Stimulated activated CD4-positive, alpha-beta T cell treated with anti-CD3 and anti-CD28 coated beads, Interleukin-4, amount 100 ng/mL, for 4 hours (primary cell): ENCODE measurements at regions not wholly inside any gene's neighbourhood (a gene's known extent, or its start where the extent isn't known, plus 50 kb on each side); places are given as distances from the start of the nearest gene placed in this dataset.

Source experiments
- DNase-seq, 2 experiments: peaks; one replicate each; pipeline ENCODE4 v3.0.0-alpha.2; 2020

GRCh38 chr18:71865888-71866287 is 678.3 kb downstream of the CBLN2 start:
- no peak for DNase-seq

GRCh38 chr18:71850602-71851001 is 693.5 kb downstream of the CBLN2 start:
- DNase-seq, result no peak

- DNase-seq, result no peak
These were observed 694.7 kb downstream of the CBLN2 start for GRCh38 chr18:71849407-71849806.

GRCh38 chr18:71846716-71847115 is 697.4 kb downstream of the CBLN2 start:
- DNase-seq, result no peak

GRCh38 chr18:71844814-71845213 is 699.3 kb downstream of the CBLN2 start:
- no peak for DNase-seq

- no peak for DNase-seq
These were observed 701.5 kb downstream of the CBLN2 start for GRCh38 chr18:71842666-71843065.

- DNase-seq, result no peak
These were observed 706.6 kb downstream of the CBLN2 start for GRCh38 chr18:71837547-71837946.

- DNase-seq, result no peak
These were observed 711.1 kb downstream of the CBLN2 start for GRCh38 chr18:71832946-71833617.

- no peak for DNase-seq
These were observed 713.1 kb downstream of the CBLN2 start for GRCh38 chr18:71831039-71831438.

GRCh38 chr18:71827301-71827700 is 716.8 kb downstream of the CBLN2 start:
- no peak for DNase-seq

- DNase-seq, result no peak
These were observed 728.8 kb downstream of the CBLN2 start for GRCh38 chr18:71815305-71815704.

- DNase-seq, result no peak
These were observed 734.4 kb downstream of the CBLN2 start for GRCh38 chr18:71809711-71810110.

- DNase-seq, result no peak
These were observed 735.5 kb downstream of the CBLN2 start for GRCh38 chr18:71808616-71809015.

GRCh38 chr18:71807586-71807985 is 736.6 kb downstream of the CBLN2 start:
- no peak for DNase-seq

- no peak for DNase-seq
These were observed 745.0 kb downstream of the CBLN2 start for GRCh38 chr18:71798986-71799673.

GRCh38 chr18:71797554-71797953 is 746.6 kb downstream of the CBLN2 start:
- no peak for DNase-seq

- DNase-seq, result no peak
These were observed 759.4 kb downstream of the CBLN2 start for GRCh38 chr18:71784777-71785176.

- no peak for DNase-seq
These were observed 783.6 kb downstream of the CBLN2 start for GRCh38 chr18:71760541-71760940.

GRCh38 chr18:71754246-71754645 is 789.9 kb downstream of the CBLN2 start:
- no peak for DNase-seq

- no peak for DNase-seq
These were observed 800.5 kb downstream of the CBLN2 start for GRCh38 chr18:71743634-71744033.

- DNase-seq, result no peak
These were observed 814.5 kb downstream of the CBLN2 start for GRCh38 chr18:71729611-71730010.

GRCh38 chr18:71727909-71728308 is 816.2 kb downstream of the CBLN2 start:
- DNase-seq, result no peak

GRCh38 chr18:71725256-71725655 is 818.9 kb downstream of the CBLN2 start:
- no peak for DNase-seq

- no peak for DNase-seq
These were observed 836.1 kb downstream of the CBLN2 start for GRCh38 chr18:71707985-71708500.

- no peak for DNase-seq
These were observed 836.7 kb downstream of the CBLN2 start for GRCh38 chr18:71707400-71707799.
